Left ventricle myocardium inferior (tissue), 1 donor: ENCODE measurements at regions not wholly inside any gene's neighbourhood (a gene's known extent, or its start where the extent isn't known, plus 50 kb on each side); places are given as distances from the start of the nearest gene placed in this dataset.

Experiments used
- DNase-seq: peaks from one replicate; pipeline ENCODE4 v3.0.0-alpha.2; 2020
- H3K27ac ChIP-seq: fragments of 200-600 bp; replicated peaks from 2 replicates; pipeline ENCODE4 v1.8.0; 2021
- H3K27me3 ChIP-seq: fragments of 200-600 bp; 2 replicates; pipeline ENCODE4 v1.8.0; 2021; ENCODE audit warnings: low read depth
- H3K36me3 ChIP-seq: fragments of 200-600 bp; 2 replicates; pipeline ENCODE4 v1.8.0; 2021
- H3K4me1 ChIP-seq: fragments of 200-600 bp; 2 replicates; pipeline ENCODE4 v1.8.0; 2021
- H3K4me3 ChIP-seq: fragments of 200-600 bp; 2 replicates; pipeline ENCODE4 v1.8.0; 2021; ENCODE audit warnings: mild to moderate bottlenecking, moderate library complexity
- H3K9me3 ChIP-seq: fragments of 200-600 bp; replicated peaks from 2 replicates; pipeline ENCODE4 v1.8.0; 2021
- intact Hi-C: fragments of 100-400 bp; cut with micrococcal nuclease; formaldehyde crosslinking; loops from one replicate; pipeline ENCODE4 v1.11.0; 2022
- TF ChIP-seq, protein P1 (sequence below): fragments of 200-600 bp; IDR thresholded peaks from 2 replicates; pipeline ENCODE4 v1.8.0; 2021; ENCODE audit warnings: antibody characterized with exemption, mild to moderate bottlenecking, borderline replicate concordance
- donor health status: DM: no; HTN: yes; CAD: no; lungs with severe emphysema.

DNA sequence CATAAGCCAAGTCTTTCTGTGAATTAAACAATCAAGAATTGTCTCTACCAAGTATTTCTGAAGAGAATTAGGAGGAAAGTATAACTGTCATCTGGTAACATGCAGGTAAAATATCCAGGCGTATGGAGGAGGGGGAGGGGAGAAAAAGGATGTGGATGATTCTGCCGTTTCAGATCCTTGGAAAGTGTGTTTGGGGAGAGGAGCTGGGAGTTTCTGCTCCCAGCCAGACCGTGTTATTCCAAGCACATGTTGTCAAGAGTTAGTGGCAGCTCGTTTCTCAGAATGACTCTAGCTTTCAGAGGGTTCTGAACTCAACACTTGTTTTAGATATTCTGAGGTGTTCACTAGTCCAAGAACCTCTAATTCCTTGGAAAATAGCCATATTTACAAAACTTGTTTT lies 137.6 kb downstream of the FAM124B start:
- Histone ChIP-seq H3K27me3 (peaks cover 4% of the 10 kb centered on the region), H3K4me1 (peaks cover 9% of the 10 kb centered on the region), H3K36me3 (no peaks in the 10 kb centered on the region), H3K9me3 (no peaks in the 10 kb centered on the region), H3K4me3 (no peak overlapping the region), H3K27ac (no peak overlapping the region)
- TF ChIP-seq, protein P1, sequence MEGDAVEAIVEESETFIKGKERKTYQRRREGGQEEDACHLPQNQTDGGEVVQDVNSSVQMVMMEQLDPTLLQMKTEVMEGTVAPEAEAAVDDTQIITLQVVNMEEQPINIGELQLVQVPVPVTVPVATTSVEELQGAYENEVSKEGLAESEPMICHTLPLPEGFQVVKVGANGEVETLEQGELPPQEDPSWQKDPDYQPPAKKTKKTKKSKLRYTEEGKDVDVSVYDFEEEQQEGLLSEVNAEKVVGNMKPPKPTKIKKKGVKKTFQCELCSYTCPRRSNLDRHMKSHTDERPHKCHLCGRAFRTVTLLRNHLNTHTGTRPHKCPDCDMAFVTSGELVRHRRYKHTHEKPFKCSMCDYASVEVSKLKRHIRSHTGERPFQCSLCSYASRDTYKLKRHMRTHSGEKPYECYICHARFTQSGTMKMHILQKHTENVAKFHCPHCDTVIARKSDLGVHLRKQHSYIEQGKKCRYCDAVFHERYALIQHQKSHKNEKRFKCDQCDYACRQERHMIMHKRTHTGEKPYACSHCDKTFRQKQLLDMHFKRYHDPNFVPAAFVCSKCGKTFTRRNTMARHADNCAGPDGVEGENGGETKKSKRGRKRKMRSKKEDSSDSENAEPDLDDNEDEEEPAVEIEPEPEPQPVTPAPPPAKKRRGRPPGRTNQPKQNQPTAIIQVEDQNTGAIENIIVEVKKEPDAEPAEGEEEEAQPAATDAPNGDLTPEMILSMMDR, result no peak
- intact Hi-C loops, result no loop called here
- no peak for DNase-seq

DNA sequence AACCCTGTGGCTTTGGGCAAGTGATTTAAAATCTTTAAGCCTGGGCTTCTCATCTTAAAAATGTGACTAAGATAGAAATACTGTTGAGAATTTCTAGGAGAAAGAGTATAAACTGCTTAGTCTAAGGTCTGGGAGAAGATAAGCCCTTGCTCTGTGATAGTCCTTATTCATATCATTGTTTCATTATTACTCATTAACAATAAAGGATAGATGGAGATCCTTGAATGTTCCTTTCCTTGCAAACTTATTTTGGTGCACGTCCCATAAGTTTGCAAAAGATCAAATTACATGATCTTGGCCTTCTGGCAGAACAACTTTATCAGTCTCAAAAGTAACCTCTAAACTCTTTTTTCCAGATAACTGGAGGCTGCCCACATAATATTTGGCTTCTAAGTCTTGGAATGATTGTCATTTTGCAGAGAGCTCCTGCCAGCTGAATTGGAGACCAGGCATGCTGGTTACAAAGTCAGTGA lies 138.3 kb downstream of the FAM124B start:
- no peak overlapping the region for H3K27ac ChIP-seq
- DNase-seq, result no peak
- peaks cover 9% of the 10 kb centered on the region for H3K4me1 ChIP-seq
- peaks cover 4% of the 10 kb centered on the region for H3K27me3 ChIP-seq
- H3K4me3 ChIP-seq, result no peak overlapping the region
- TF ChIP-seq, protein P1, result no peak
- no peaks in the 10 kb centered on the region for H3K9me3 ChIP-seq
- intact Hi-C loops, result no loop called here
- H3K36me3 ChIP-seq, result no peaks in the 10 kb centered on the region

DNA sequence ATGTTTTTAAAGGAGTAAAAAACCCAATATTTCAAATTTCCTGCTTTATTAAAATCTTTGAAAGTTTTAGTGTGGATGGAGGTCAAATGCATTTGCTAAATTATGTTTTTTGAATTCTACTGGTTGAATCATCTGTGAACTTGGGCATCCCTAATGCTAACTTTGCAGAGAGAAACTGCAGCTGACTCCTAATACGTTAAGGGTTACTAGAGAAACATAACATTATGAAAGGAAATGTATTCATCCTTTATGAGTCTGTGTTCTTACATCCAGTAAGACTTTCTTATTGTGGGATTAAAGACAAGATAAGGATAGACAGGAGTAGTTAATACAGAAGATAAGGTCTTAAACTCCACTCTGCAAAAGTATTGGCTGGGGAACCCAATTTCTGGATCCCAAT lies 140.6 kb downstream of the FAM124B start:
- Histone ChIP-seq H3K4me3 (no peak overlapping the region), H3K36me3 (no peaks in the 10 kb centered on the region), H3K27me3 (peaks cover 4% of the 10 kb centered on the region), H3K9me3 (no peaks in the 10 kb centered on the region), H3K4me1 (peaks cover 9% of the 10 kb centered on the region), H3K27ac (no peak overlapping the region)
- intact Hi-C loops, result no loop called here
- no peak for DNase-seq
- TF ChIP-seq, protein P1, result no peak

DNA sequence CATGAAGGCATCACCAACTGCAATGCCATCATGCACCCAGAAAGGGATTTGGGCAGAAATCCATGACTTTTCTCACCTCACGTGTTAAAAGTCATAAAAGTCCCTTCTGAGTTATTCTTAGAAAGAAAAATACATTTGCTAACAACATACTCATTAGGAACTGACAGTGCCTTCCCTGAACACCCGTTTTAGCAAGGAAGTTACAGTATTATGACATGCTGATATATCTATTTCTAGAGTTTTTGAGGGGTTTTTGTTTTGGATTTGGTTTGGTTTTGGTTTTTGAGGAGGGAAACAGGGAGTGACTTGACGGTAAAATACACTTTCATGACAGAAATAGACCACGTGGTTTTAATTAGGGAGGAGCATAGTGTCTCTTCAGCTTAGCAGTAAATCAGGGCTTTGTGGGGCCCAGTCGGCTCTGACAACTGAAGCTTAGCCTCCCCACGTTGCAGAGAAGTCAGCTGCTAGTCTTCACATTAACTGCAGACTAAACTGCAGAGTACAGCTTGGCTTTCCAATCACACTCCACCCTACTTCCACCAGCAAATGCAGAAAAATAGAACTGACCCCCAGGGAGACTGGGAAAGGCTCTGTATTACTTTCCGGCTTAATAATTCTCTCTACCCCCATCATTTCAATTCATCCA lies 141.4 kb downstream of the FAM124B start:
- H3K27ac ChIP-seq, result peak overlapping the region; percentile 6
- H3K27me3 ChIP-seq, result peaks cover 4% of the 10 kb centered on the region
- TF ChIP-seq, protein P1, result no peak
- intact Hi-C loops, result no loop called here
- H3K9me3 ChIP-seq, result no peaks in the 10 kb centered on the region
- no peak for DNase-seq
- H3K4me3 ChIP-seq, result no peak overlapping the region
- H3K4me1 ChIP-seq, result peaks cover 9% of the 10 kb centered on the region
- no peaks in the 10 kb centered on the region for H3K36me3 ChIP-seq

DNA sequence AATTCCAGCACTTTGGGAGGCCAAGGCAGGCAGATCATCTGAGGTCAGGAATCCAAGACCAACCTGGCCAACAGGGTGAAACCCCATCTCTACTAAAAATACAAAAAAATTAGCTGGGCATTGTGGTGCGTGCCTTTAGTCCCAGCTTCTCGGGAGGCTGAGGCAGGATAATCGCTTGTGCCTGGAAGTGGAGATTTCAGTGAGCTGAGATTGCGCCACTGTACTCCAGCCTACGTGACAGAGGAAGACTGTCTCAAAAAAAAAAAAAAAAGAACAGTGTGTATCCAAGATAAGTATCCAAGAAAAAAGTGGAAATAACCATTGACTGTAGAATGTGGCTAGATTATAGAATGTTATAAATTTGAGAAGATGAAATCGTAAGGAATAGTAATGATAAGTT lies 142.1 kb downstream of the FAM124B start:
- Histone ChIP-seq H3K4me3 (no peak overlapping the region), H3K4me1 (peaks cover 9% of the 10 kb centered on the region), H3K36me3 (no peaks in the 10 kb centered on the region), H3K9me3 (no peaks in the 10 kb centered on the region), H3K27ac (no peak overlapping the region), H3K27me3 (peaks cover 4% of the 10 kb centered on the region)
- TF ChIP-seq, protein P1, result no peak
- intact Hi-C loops, result no loop called here
- no peak for DNase-seq
